GM13977 (cell line): ENCODE measurements at regions not wholly inside any gene's neighbourhood (a gene's known extent, or its start where the extent isn't known, plus 50 kb on each side); places are given as distances from the start of the nearest gene placed in this dataset.

ENCODE experiments used
- DNase-seq: peaks from one replicate; pipeline ENCODE4 v3.0.0; 2012; ENCODE audit warnings: low spot score
- in situ Hi-C: fragments of 300-500 bp; cut with MboI; formaldehyde crosslinking; loops from one replicate; pipeline ENCODE4 v1.12.0; 2022; ENCODE audit warnings: low sequenced_read_pairs, low pct_unique_long_range_greater_than_20kb, mixed read lengths, inconsistent platforms; ENCODE audit not compliant: unreplicated experiment
- TF ChIP-seq, protein P1 (sequence below): IDR thresholded peaks from 2 replicates; pipeline ENCODE4 v1.5.1; 2012; ENCODE audit warnings: mild to moderate bottlenecking, control low read depth; ENCODE audit not compliant: insufficient read depth; ENCODE audit errors: extremely low read depth, missing control alignments

DNA sequence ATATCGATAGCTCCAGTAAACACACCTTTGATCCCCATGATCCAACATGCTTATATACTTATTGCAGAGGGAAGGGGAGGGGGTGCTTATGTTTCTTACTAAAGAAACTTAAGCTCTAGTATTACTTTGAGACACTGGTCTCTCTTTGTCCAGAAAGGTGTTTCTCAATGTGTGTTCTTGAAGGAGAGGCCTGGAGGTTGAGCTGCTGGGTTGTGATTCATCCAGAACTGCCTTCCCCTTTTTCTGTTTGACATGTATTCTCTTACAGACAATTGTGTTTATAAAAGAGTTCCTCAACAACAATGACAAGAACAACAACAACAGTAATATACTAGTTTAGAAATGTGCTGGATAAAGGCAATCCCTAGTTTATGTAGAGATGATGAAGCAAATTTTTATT lies 516.0 kb upstream of the FAM98A start:
- DNase-seq, result no peak
- TF ChIP-seq, protein P1, sequence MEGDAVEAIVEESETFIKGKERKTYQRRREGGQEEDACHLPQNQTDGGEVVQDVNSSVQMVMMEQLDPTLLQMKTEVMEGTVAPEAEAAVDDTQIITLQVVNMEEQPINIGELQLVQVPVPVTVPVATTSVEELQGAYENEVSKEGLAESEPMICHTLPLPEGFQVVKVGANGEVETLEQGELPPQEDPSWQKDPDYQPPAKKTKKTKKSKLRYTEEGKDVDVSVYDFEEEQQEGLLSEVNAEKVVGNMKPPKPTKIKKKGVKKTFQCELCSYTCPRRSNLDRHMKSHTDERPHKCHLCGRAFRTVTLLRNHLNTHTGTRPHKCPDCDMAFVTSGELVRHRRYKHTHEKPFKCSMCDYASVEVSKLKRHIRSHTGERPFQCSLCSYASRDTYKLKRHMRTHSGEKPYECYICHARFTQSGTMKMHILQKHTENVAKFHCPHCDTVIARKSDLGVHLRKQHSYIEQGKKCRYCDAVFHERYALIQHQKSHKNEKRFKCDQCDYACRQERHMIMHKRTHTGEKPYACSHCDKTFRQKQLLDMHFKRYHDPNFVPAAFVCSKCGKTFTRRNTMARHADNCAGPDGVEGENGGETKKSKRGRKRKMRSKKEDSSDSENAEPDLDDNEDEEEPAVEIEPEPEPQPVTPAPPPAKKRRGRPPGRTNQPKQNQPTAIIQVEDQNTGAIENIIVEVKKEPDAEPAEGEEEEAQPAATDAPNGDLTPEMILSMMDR, result no peak
- in situ Hi-C loops, result loop anchor here (25.0 kb wide), 1 partner anchor 1272 kb away; no protein-coding TSS in a partner anchor

DNA sequence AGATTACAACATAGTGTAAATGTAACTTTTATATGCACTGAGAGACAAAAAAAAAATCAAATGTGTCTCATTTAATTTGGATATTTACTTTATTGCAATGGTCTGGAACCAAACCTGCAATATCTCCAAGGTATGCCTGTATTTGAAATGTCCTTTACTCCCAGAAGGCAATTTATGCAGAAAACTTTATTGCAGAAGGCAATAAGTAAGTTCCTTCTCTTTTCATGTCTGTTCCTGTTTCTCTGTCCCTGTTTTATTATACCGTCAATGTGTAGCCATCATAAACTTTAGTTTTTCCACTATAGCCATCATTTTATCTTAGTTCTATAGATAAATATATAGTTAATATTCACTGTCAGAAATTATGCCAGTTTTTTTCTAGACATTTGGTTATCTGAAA lies 513.1 kb upstream of the FAM98A start:
- TF ChIP-seq, protein P1, result no peak
- in situ Hi-C loops, result loop anchor here (25.0 kb wide), 1 partner anchor 1275 kb away; no protein-coding TSS in a partner anchor
- no peak for DNase-seq

DNA sequence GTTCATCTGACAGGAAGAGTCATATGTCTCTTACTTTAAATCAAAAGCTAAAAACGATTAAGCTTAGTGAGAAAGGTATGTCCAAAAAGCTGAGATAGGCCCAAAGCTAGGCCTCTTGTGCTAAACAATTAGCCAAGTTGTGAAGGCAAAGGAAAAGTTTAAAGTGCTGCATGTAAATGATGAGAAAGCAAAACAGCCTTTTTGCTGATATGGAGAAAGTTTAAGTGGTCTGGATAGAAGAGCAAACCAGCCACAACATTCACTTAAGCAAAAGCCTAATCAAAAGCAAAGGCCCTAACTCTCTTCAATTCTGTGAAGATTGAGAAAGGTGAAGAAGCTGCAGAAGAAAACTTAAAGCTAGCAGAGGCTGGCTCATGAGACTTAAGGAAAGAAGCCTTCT lies 511.3 kb upstream of the FAM98A start:
- in situ Hi-C loops, result loop anchor here (25.0 kb wide), 1 partner anchor 1277 kb away; no protein-coding TSS in a partner anchor
- TF ChIP-seq, protein P1, result no peak

DNA sequence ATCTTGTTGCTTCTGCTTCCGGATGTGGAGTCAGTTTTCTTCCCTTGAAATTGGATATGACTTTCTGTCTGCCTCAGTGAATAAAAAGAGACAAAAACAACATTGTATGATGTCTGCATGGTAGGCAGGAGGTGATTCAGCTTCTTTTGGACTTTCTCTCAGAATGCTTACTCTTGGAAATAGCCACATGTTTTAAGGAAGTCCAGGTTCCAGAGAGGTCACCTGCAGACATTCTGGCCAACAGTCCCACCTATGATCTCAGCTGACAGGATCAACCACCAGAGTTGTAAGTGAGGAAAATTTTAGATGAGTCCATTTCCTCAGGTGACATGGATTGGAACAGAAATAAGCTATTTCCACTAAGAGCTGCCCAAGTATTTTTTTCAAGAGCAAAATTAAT lies 508.7 kb upstream of the FAM98A start:
- TF ChIP-seq, protein P1, result no peak
- in situ Hi-C loops, result loop anchor here (25.0 kb wide), 1 partner anchor 1279 kb away; no protein-coding TSS in a partner anchor
- no peak for DNase-seq

More for the DNA sequence above, 511.3 kb upstream of the FAM98A start:
- DNase-seq, result no peak

DNA sequence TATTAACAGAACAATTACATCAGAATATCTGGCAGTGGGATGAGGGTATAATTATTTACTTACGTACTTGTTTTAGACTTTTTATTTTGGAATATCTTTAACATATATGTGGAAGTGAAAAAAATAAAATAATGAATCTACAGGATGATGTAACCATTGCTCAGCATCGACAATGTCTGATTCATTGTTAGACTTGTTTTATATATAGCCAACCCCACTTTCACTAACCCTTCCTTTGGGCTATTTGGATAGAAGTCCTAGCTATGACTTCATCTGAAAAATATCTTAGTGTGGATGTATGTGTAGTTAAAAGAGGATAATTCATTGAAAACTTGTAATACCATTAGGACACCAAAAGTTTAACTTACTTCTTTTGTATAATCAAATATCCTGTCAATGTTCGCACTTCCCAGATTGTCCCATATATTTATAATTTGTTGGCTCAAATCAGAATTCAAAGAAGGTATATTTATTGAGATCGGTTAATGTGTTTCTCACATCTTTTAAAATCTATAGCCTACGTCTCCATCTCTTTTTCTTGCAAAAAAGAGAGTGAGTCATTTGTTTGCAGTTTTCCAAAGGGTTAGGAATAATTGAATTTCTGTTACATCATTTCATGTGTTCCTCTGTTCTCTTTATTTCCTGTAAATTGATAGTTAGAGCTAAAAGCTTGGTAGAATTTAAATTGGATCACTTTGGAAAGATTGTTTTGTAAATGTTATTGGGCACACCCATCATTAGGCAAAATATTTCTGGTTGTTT lies 506.1 kb upstream of the FAM98A start:
- no peak for DNase-seq
- in situ Hi-C loops, result loop anchor here (25.0 kb wide), 1 partner anchor 1282 kb away; no protein-coding TSS in a partner anchor
- TF ChIP-seq, protein P1, result no peak

DNA sequence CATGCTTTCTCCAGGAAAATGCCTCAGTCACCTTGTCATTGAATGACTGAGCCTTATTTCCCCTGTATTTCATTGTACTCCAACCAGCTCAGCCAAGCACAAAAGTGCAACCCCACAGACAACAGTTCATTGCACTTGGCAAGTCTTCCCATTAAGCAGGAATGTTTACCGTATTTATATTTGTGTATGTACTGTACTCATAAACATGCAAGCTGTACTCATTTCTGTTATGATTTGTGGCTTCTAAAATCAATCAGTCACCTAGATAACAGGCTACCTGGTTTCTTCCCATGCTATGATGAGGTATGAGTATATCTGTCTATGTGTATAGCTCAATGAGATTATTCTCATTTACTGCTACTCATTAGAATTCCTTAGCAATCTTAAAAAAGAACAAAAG lies 505.5 kb upstream of the FAM98A start:
- DNase-seq, result no peak
- in situ Hi-C loops, result loop anchor here (25.0 kb wide), 1 partner anchor 1283 kb away; no protein-coding TSS in a partner anchor
- TF ChIP-seq, protein P1, result no peak
